Liver (tissue), 8 donors: ENCODE measurements at regions not wholly inside any gene's neighbourhood (a gene's known extent, or its start where the extent isn't known, plus 50 kb on each side); places are given as distances from the start of the nearest gene placed in this dataset.

Experiments
- DNase-seq: peaks from one replicate; pipeline ENCODE4 v3.0.0-alpha.2; 2017; ENCODE audit warnings: low spot score
- H3K27ac ChIP-seq, 2 donors: one replicate each; pipeline ENCODE4 v1.7.0; 2013; ENCODE audit warnings: inconsistent platforms in 2 of 2, low read length in 2 of 2, control low read depth in 1 of 2, low read depth in 1 of 2, mild to moderate bottlenecking in 1 of 2
- H3K27me3 ChIP-seq, 4 donors: one replicate each; pipeline versions ENCODE4 v1.6.1 to v1.7.0; 2013; ENCODE audit warnings: low read length in 3 of 4, inconsistent platforms in 1 of 4, mild to moderate bottlenecking in 1 of 4, moderate library complexity in 1 of 4; ENCODE audit not compliant: control insufficient read depth in 4 of 4, insufficient read depth in 4 of 4
- H3K36me3 ChIP-seq, 4 donors: one replicate each; pipeline versions ENCODE4 v1.6.1 to v1.7.0; 2013; ENCODE audit warnings: low read length in 3 of 4, mild to moderate bottlenecking in 3 of 4, low read depth in 1 of 4, moderate library complexity in 1 of 4; ENCODE audit not compliant: control insufficient read depth in 4 of 4, insufficient read depth in 3 of 4
- H3K4me1 ChIP-seq, 4 donors: one replicate each; pipeline versions ENCODE4 v1.6.1 to v1.7.0; 2013; ENCODE audit warnings: low read length in 3 of 4, mild to moderate bottlenecking in 3 of 4, moderate library complexity in 1 of 4; ENCODE audit not compliant: control insufficient read depth in 4 of 4, insufficient read depth in 4 of 4
- H3K4me3 ChIP-seq, 3 donors: one replicate each; pipeline versions ENCODE4 v1.6.1 to v1.7.0; 2013; ENCODE audit warnings: low read length in 3 of 3, control low read depth in 1 of 3, low read depth in 1 of 3, mild to moderate bottlenecking in 1 of 3
- H3K9ac ChIP-seq, 2 donors: one replicate each; pipeline ENCODE4 v1.7.0; 2013; ENCODE audit warnings: low read length in 2 of 2, mild to moderate bottlenecking in 2 of 2, moderate library complexity in 2 of 2, control low read depth in 1 of 2, low read depth in 1 of 2
- H3K9me3 ChIP-seq, 4 donors: one replicate each; pipeline versions ENCODE4 v1.6.1 to v1.7.0; 2013; ENCODE audit warnings: low read length in 3 of 4; ENCODE audit not compliant: control insufficient read depth in 4 of 4
- EGR1 ChIP-seq, 2 donors: IDR thresholded peaks; 2 replicates each; pipeline ENCODE4 v1.6.1; 2016 to 2018; ENCODE audit warnings: antibody characterized with exemption in 2 of 2, low read depth in 2 of 2
- FOXA2 ChIP-seq: IDR thresholded peaks from 2 replicates; pipeline ENCODE4 v1.6.1; 2016; ENCODE audit warnings: antibody characterized with exemption
- GABPA ChIP-seq, 2 donors: IDR thresholded peaks in 1 of 2; conservative IDR thresholded peaks in 1 of 2; 2 replicates each; pipeline ENCODE4 v1.6.1; 2016; ENCODE audit warnings: antibody characterized with exemption in 2 of 2, mild to moderate bottlenecking in 1 of 2, moderate library complexity in 1 of 2
- HNF4A ChIP-seq, 2 donors: conservative IDR thresholded peaks; 2 replicates each; pipeline ENCODE4 v1.6.1; 2016; ENCODE audit warnings: antibody characterized with exemption in 2 of 2, mild to moderate bottlenecking in 2 of 2
- HNF4G ChIP-seq: IDR thresholded peaks from 2 replicates; pipeline ENCODE4 v1.6.1; 2016; ENCODE audit warnings: antibody characterized with exemption
- JUND ChIP-seq, 2 donors: IDR thresholded peaks; 2 replicates each; pipeline ENCODE4 v1.6.1; 2016; ENCODE audit warnings: antibody characterized with exemption in 2 of 2
- MAX ChIP-seq: IDR thresholded peaks from 2 replicates; pipeline ENCODE4 v1.6.1; 2016; ENCODE audit warnings: antibody characterized with exemption
- NR2F2 ChIP-seq: IDR thresholded peaks from 2 replicates; pipeline ENCODE4 v1.6.1; 2016; ENCODE audit warnings: antibody characterized with exemption
- RAD21 ChIP-seq, 2 donors: IDR thresholded peaks; 2 replicates each; pipeline ENCODE4 v1.6.1; 2016; ENCODE audit warnings: antibody characterized with exemption in 2 of 2, mild to moderate bottlenecking in 2 of 2
- RXRA ChIP-seq, 2 donors: IDR thresholded peaks; 2 replicates each; pipeline ENCODE4 v1.6.1; 2017 to 2018; ENCODE audit warnings: antibody characterized with exemption in 2 of 2, mild to moderate bottlenecking in 1 of 2
- SP1 ChIP-seq: IDR thresholded peaks from 2 replicates; pipeline ENCODE4 v1.6.1; 2018; ENCODE audit warnings: antibody characterized with exemption, mild to moderate bottlenecking
- YY1 ChIP-seq: IDR thresholded peaks from 2 replicates; pipeline ENCODE4 v1.6.1; 2016; ENCODE audit warnings: antibody characterized with exemption, mild to moderate bottlenecking
- WGBS: extraction: QIAGEN DNeasy Blood & Tissue Kit; methylation state at CpG from one replicate; pipeline ENCODE4 v1.1.7; 2013; 5-methylcytosine and 5-hydroxymethylcytosine counted together
- TF ChIP-seq, protein P1 (sequence below): IDR thresholded peaks from 2 replicates; pipeline ENCODE4 v1.6.1; 2016; ENCODE audit warnings: antibody characterized with exemption, mild to moderate bottlenecking
- TF ChIP-seq, protein P2 (sequence below): fragments of 150-350 bp; IDR thresholded peaks from 2 replicates; pipeline ENCODE4 v1.5.1; 2017; ENCODE audit warnings: improper control_type of control experiment, low read depth, low read length; ENCODE audit not compliant: missing input control
- TF ChIP-seq, protein P3 (sequence below): IDR thresholded peaks from 2 replicates; pipeline ENCODE4 v1.6.1; 2016; ENCODE audit warnings: antibody characterized with exemption
- donor health status: healthy.
- donor health status: healthy.
- donor health status: healthy.
- donor health status: healthy.
- donor health status: healthy.

- 95% methylated on average over 6 of the region's 6 CpGs for WGBS
- H3K9me3 ChIP-seq: no peaks in the 10 kb centered on the region
- no peak overlapping the region for H3K27ac ChIP-seq
- H3K9ac ChIP-seq: no peak overlapping the region
- no peaks in the 10 kb centered on the region for H3K36me3 ChIP-seq
- DNase-seq: no peak
- H3K4me1 ChIP-seq: peaks cover 5 to 46% (median 30%) of the 10 kb centered on the region in 4 donors
- H3K4me3 ChIP-seq: no peak overlapping the region
- TF ChIP-seq, protein P1, sequence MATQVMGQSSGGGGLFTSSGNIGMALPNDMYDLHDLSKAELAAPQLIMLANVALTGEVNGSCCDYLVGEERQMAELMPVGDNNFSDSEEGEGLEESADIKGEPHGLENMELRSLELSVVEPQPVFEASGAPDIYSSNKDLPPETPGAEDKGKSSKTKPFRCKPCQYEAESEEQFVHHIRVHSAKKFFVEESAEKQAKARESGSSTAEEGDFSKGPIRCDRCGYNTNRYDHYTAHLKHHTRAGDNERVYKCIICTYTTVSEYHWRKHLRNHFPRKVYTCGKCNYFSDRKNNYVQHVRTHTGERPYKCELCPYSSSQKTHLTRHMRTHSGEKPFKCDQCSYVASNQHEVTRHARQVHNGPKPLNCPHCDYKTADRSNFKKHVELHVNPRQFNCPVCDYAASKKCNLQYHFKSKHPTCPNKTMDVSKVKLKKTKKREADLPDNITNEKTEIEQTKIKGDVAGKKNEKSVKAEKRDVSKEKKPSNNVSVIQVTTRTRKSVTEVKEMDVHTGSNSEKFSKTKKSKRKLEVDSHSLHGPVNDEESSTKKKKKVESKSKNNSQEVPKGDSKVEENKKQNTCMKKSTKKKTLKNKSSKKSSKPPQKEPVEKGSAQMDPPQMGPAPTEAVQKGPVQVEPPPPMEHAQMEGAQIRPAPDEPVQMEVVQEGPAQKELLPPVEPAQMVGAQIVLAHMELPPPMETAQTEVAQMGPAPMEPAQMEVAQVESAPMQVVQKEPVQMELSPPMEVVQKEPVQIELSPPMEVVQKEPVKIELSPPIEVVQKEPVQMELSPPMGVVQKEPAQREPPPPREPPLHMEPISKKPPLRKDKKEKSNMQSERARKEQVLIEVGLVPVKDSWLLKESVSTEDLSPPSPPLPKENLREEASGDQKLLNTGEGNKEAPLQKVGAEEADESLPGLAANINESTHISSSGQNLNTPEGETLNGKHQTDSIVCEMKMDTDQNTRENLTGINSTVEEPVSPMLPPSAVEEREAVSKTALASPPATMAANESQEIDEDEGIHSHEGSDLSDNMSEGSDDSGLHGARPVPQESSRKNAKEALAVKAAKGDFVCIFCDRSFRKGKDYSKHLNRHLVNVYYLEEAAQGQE: no peak
- TF ChIP-seq HNF4G (no peak), FOXA2 (no peak), RXRA (IDR thresholded peaks at IDR 0.05) (no peak), HNF4A (conservative IDR thresholded peaks at IDR 0.05) (no peak), YY1 (no peak), JUND (IDR thresholded peaks at IDR 0.05) (no peak), MAX (no peak), EGR1 (IDR thresholded peaks at IDR 0.05; ENCODE audit: low read depth in 2 of 2) (no peak), RAD21 (IDR thresholded peaks at IDR 0.05) (no peak), GABPA (IDR thresholded peaks at IDR 0.05 in 1 of 2, conservative IDR thresholded peaks at IDR 0.05 in 1 of 2) (no peak), NR2F2 (no peak)
- TF ChIP-seq, protein P2, sequence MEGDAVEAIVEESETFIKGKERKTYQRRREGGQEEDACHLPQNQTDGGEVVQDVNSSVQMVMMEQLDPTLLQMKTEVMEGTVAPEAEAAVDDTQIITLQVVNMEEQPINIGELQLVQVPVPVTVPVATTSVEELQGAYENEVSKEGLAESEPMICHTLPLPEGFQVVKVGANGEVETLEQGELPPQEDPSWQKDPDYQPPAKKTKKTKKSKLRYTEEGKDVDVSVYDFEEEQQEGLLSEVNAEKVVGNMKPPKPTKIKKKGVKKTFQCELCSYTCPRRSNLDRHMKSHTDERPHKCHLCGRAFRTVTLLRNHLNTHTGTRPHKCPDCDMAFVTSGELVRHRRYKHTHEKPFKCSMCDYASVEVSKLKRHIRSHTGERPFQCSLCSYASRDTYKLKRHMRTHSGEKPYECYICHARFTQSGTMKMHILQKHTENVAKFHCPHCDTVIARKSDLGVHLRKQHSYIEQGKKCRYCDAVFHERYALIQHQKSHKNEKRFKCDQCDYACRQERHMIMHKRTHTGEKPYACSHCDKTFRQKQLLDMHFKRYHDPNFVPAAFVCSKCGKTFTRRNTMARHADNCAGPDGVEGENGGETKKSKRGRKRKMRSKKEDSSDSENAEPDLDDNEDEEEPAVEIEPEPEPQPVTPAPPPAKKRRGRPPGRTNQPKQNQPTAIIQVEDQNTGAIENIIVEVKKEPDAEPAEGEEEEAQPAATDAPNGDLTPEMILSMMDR: no peak
- TF ChIP-seq, protein P3, sequence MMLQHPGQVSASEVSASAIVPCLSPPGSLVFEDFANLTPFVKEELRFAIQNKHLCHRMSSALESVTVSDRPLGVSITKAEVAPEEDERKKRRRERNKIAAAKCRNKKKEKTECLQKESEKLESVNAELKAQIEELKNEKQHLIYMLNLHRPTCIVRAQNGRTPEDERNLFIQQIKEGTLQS: no peak
- H3K27me3 ChIP-seq: no peaks in the 10 kb centered on the region
Measured at GRCh38 chr2:234687718-234688475, 191.0 kb upstream of the ARL4C start.

- Histone ChIP-seq H3K9me3 (no peaks in the 10 kb centered on the region), H3K27me3 (no peaks in the 10 kb centered on the region), H3K4me3 (no peak overlapping the region), H3K27ac (no peak overlapping the region), H3K4me1 (peaks cover 0 to 33% (median 23%) of the 10 kb centered on the region in 4 donors), H3K9ac (no peak overlapping the region), H3K36me3 (no peaks in the 10 kb centered on the region)
- TF ChIP-seq JUND (IDR thresholded peaks at IDR 0.05) (no peak), SP1 (no peak), HNF4G (no peak)
- WGBS: 90% methylated on average over 4 of the region's 4 CpGs
- DNase-seq: no peak
Measured at GRCh38 chr2:234686088-234686890, 189.4 kb upstream of the ARL4C start.
